HG03066 (cell line): ENCODE measurements at regions not wholly inside any gene's neighbourhood (a gene's known extent, or its start where the extent isn't known, plus 50 kb on each side); places are given as distances from the start of the nearest gene placed in this dataset.
"Not testable (repeated sequence)": the region's sequence is repeated elsewhere in the genome, so short reads cannot be mapped to it uniquely, and the experiment has no call there.

ENCODE experiments used
- ATAC-seq: cut with Tn5 transposase; IDR thresholded peaks from one replicate; pipeline ENCODE4 v1.9.1; 2021; ENCODE audit warnings: low read depth; ENCODE audit not compliant: unreplicated experiment

DNA sequence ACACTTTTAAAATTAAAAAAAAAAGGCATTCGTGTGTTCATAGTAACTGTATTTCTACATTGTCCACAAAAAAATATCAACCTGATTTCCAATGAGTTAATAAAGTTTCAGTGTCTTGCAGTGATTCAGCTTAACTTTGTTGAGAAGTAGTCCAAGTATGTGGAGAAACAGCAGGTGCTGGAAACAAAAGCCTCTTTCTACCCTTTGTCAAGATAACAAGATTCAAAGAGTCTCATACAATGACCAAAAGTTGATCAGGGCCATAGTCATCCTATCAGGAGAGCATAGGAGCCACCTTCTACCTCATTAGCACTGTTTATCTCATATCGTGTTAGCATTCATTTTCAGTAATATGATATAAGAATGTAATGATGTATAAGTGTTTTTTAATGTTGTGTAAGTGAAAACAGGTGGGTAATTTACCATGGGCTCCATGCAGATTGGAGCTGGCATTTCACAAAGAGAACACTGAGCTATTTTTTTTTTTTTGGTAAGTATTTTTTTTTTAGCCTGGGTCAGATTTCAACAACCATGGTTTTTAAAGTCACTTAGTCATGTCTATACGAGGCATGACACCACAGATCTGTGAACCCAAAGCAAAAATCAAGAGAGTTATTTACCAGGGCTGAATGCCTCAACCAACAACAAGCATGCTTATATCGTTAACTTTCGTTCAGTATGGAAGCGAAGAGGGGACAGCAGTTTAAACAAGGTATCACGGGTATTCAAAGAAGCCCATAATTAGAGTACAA, 165.0 kb upstream of the ZNF521 start:
- no peak for ATAC-seq

DNA sequence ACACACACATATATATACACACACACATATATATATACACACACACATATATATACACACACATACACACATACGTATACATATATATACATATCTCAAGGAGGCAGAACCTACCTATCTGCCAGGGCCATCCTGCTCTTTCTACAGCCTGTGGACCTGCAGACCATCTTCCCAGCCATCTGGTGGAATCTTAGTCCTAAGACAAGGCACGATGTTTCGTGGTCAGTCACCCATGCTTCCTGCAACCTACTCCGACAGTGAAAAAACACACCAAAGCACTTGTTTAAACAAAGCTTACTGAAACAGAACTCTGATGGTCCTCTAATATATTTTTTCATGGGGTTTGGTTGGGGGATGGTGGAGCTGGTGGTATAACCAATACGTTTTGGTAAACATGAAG, 164.2 kb upstream of the ZNF521 start:
- no peak for ATAC-seq

DNA sequence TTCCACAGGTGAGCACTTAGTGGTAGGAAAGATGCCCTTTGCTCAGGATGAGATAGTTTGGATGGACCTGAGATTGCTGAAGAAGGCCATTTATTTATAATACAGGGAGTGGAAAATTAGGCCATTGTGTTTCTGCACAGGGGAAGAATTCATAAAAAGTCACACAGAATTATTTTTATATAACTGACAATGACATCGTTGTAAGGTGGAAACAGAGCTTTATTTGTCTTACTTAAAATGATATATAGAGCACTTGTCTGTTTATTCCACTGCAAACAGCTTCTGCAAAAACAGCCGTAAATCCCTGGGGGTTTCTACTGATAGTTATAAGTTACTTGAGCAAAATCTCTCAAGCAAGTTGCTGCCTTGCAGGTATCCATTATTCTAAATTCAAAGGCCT, 158.1 kb upstream of the ZNF521 start:
- ATAC-seq: no peak

- no peak for ATAC-seq
Measured at GRCh38 chr18:25503567-25504081, 151.7 kb upstream of the ZNF521 start.

GRCh38 chr18:25497151-25497794, 145.3 kb upstream of the ZNF521 start:
- no peak for ATAC-seq

GRCh38 chr18:25496544-25496943, 144.6 kb upstream of the ZNF521 start:
- ATAC-seq: no peak

GRCh38 chr18:25495606-25496005, 143.6 kb upstream of the ZNF521 start:
- no peak for ATAC-seq

DNA sequence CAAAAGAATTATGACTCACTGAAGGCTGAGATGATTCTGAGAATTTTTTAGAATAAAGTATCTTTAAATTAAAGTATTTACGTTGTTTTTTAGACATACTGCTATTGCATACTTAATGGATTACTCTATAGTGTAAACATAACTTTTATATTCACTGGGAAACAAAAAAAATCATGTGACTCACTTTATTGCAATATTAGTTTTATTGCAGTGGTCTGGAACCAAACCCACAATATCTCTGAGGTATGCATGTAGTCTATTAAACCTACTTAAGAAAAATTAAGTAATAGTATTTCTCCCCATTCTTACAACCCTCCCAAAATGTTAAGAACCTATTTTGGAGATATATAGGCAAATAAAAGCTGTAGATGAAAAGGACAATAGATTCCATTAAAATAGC, 142.9 kb upstream of the ZNF521 start:
- no peak for ATAC-seq

- no peak for ATAC-seq
Measured at GRCh38 chr18:25493401-25493800, 141.4 kb upstream of the ZNF521 start.

GRCh38 chr18:25490316-25490715, 138.3 kb upstream of the ZNF521 start:
- ATAC-seq: no peak

DNA sequence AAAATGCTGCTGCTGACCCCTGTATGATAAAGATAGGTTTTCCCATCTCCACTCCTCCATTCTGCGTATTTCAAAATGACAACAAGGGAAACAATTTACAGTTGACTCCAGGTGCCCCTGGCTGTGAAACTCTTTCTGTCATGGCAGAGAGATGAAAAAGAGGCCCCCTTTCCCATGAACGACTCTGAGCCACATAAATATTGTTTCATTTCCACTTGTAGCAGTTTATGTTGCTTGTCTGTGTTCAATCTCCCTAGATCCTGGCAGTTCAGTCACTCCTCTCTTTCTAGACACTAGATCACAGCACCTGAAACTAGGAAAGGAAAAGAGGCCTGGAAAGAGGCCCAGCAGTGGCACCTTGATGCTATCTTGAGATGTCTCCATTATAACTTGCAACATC, 121.0 kb upstream of the ZNF521 start:
- ATAC-seq: no peak

- ATAC-seq: not testable (repeated sequence)
Measured at GRCh38 chr18:25470756-25471524, 119.0 kb upstream of the ZNF521 start.

GRCh38 chr18:25470062-25470461, 118.1 kb upstream of the ZNF521 start:
- no peak for ATAC-seq

- ATAC-seq: no peak
Measured at GRCh38 chr18:25469489-25469888, 117.5 kb upstream of the ZNF521 start.

DNA sequence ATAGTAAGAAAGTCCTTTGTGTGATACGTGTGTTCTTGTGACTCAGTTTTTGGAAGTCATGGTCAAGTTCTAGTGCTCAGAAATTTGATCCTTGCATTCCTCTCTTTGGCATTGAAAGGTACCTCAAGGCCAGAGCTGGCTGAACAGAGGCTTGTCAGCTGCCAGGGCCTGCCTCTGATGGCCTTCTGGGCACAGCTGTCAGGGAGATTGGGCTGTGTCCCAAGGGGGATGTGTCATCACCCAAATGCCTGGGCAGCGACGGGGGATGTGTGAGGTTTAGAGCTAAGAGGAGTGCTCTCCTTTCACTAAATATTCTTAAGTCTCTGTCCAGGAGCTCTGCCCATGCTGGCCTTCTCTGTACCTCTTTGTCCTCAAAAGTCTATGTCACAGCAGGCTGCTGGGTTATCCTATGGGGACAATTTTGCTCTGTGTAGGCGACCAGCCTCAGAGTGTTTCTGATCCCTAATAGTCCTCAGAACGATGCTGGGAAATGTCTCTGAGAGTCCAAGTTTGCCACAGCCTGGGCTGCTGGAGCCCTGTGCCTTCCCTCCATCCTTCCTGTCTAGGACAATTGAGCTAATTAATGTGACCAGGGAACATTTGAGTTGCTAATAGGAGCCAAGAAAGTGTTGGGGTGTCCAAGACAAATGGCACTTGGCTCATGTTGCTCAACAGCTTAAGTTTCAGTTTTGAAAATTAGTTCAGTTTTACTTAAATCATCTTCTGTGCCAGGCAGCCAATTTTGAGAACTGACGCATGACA, 115.4 kb upstream of the ZNF521 start:
- no peak for ATAC-seq

DNA sequence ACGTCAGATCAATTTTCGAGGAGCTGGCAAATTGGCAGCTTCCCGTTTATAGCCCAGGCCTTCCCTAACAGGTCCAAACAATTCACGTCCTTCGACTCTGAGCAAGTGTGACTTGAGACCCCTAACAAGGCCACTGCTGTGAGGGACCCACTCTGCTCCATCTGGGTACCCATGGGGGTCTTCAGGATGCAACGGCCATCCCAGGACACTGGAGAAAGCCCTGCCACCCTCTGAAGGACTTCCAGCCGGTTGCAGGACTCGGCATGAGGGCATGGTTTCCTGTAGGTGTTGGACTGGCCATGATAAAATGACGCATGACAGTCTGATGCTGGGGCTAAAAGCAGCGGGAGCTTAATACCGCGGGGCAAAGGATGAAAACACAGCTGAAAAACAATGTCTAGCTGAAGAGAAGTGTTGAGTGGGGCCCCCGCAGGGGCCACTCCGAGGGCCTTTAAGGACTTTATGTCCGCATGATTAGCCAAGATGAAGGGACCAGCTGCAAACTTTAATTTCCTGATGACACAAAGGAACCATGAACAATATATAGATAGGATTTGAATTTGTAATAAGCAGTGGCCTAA, 113.3 kb upstream of the ZNF521 start:
- ATAC-seq: no peak

DNA sequence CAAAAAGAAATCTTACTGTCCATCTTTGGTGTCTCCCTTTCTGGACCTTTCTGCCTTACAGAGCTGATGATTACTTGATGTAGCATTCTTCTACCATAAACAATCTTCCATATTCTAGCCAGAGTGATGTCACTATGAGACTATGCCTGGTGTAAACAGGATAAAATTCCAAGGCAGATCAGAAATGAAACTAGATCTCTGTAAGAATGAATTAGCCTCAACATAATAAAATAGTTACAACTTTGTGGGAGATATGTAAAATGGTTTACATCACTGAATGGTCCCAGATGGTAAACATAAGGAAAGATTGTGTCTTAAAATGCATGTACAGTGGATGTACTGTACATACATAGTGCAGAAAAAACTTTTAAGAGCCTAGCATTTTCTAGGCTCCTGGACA, 112.3 kb upstream of the ZNF521 start:
- ATAC-seq: no peak

DNA sequence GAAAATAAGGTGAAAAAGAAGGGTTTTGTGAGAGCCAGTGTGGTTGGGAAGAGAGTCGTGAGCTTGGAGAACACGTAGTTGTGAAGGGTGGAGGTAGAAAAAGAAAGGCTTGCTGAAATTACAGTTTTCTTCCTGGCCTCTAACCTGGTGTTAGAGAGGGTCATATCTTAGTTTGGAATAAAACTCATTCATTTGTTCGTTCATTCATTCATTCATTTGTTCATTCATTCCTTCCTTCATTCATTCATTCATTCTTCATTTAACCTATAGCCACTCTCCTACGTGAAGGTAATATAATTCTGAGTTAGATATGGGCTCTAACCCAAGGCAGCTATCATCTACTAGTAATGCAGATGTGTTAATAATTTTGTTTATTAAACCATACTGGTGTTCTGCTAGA, 111.8 kb upstream of the ZNF521 start:
- no peak for ATAC-seq

DNA sequence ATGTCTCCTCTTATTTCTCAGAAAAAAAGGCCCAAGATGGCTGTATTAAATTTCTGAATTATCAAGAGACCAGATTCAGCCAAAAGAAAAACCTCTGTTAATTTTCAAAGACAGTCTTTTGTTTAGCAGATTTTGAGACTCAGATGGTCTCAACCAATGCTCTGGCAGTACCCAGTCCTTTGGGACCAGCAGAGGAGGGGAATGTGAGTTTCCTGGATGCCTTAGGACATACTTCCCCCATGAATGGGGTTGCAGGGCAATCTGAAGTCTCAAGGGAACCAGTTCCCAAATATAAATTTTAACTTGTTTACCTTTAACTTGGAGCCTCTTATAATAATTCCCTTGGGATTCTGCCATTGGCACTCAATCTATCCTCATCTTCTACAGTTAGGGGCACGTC, 107.8 kb upstream of the ZNF521 start:
- no peak for ATAC-seq

DNA sequence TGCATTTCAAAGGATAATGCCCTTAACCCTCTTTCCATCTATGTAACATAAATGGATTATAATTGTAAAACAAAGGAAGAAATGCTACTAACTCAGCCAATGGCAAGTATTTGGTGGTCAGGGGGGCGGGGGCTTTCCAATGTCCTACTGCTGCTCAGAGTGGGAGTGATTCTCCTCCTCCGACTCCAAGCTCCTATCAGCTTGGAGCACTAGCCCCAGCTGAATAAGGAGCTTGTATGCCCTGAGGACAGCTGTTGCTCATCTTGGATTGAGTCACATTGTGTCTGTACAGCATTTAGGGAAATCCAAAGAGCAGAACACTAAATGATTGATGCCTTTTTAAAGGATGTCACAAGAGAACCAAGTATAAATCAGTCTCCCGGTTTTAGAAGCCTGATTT, 105.6 kb upstream of the ZNF521 start:
- no peak for ATAC-seq
